SK-N-SH (cell line): ENCODE measurements at regions not wholly inside any gene's neighbourhood (a gene's known extent, or its start where the extent isn't known, plus 50 kb on each side); places are given as distances from the start of the nearest gene placed in this dataset.

Source experiments
- CTCF ChIA-PET: fragments of 300-600, 350-600 bp; formaldehyde crosslinking; extraction: SDS; loops from one replicate; lab custom pipeline; 2021; lab: Yijun Ruan, JAX
- POLR2A ChIA-PET: fragments of 350-600 bp; sonication (Branson Sonifier 250); formaldehyde crosslinking; extraction: SDS; loops from one replicate; lab custom pipeline; 2020; ENCODE audit warnings: antibody characterized with exemption, inconsistent platforms; lab: Yijun Ruan, JAX
- DNase-seq: peaks from one replicate; pipeline ENCODE4 v3.0.0; 2012
- H2AFZ ChIP-seq: fragments of 200-600 bp; sonication (generic); 2 replicates; pipeline ENCODE4 v1.8.1; 2016; ENCODE audit warnings: antibody characterized with exemption, mild to moderate bottlenecking, low read depth
- H3F3A ChIP-seq: fragments of 200-600 bp; sonication (generic); replicated peaks from 2 replicates; pipeline ENCODE3; 2016; ENCODE audit warnings: antibody characterized with exemption, mild to moderate bottlenecking; ENCODE audit not compliant: insufficient read depth
- H3K27ac ChIP-seq, 2 experiments: fragments of 200-500 bp in 1 of 2; fragments of 200-600 bp in 1 of 2; sonication (Bioruptor generic) in 1 of 2; sonication (generic), shearing (Covaris generic) in 1 of 2; 2 replicates each; pipeline versions ENCODE4 v1.5.1 to v1.6.1; 2014 to 2016; ENCODE audit warnings: low read depth in 2 of 2, inconsistent platforms in 1 of 2, low read length in 1 of 2, mild to moderate bottlenecking in 1 of 2, mixed read lengths in 1 of 2
- H3K27me3 ChIP-seq: fragments of 200-600 bp; sonication (generic), shearing (Covaris generic); 2 replicates; pipeline ENCODE4 v1.6.1; 2016; ENCODE audit warnings: mixed run types; ENCODE audit not compliant: insufficient read depth
- H3K36me3 ChIP-seq, 2 experiments: fragments of 200-500 bp in 1 of 2; fragments of 200-600 bp in 1 of 2; sonication (Bioruptor generic) in 1 of 2; sonication (generic) in 1 of 2; replicated peaks in 1 of 2; 2 replicates each; pipeline versions ENCODE3 to v1.5.1; 2014 to 2016; ENCODE audit warnings: low read length in 1 of 2, mild to moderate bottlenecking in 1 of 2; ENCODE audit not compliant: insufficient read depth in 2 of 2, control insufficient read depth in 1 of 2
- H3K4me1 ChIP-seq, 2 experiments: fragments of 200-500 bp in 1 of 2; fragments of 200-600 bp in 1 of 2; sonication (Bioruptor generic) in 1 of 2; sonication (generic), shearing (Covaris generic) in 1 of 2; 2 replicates each; pipeline versions ENCODE4 v1.5.1 to v1.6.1; 2014 to 2016; ENCODE audit warnings: low read depth in 1 of 2, low read length in 1 of 2, mixed run types in 1 of 2; ENCODE audit not compliant: insufficient read depth in 2 of 2, control insufficient read depth in 1 of 2
- H3K4me2 ChIP-seq: fragments of 200-600 bp; sonication (generic), shearing (Covaris generic); 2 replicates; pipeline ENCODE4 v1.6.1; 2017; ENCODE audit warnings: mixed run types
- H3K4me3 ChIP-seq, 2 experiments: fragments of 200-500 bp in 1 of 2; fragments of 200-600 bp in 1 of 2; sonication (Bioruptor generic) in 1 of 2; sonication (generic), shearing (Covaris generic) in 1 of 2; 2 replicates each; pipeline versions ENCODE4 v1.5.1 to v1.8.1; 2014 to 2016; ENCODE audit warnings: low read depth in 2 of 2, inconsistent platforms in 1 of 2, low read length in 1 of 2, mild to moderate bottlenecking in 1 of 2, mixed read lengths in 1 of 2, moderate library complexity in 1 of 2
- H3K79me2 ChIP-seq: fragments of 200-600 bp; sonication (generic); 2 replicates; pipeline ENCODE4 v1.8.1; 2017; ENCODE audit warnings: mild to moderate bottlenecking; ENCODE audit not compliant: insufficient read depth
- H3K9ac ChIP-seq: fragments of 200-600 bp; sonication (generic); 2 replicates; pipeline ENCODE4 v1.6.1; 2017; ENCODE audit warnings: mixed run types
- H3K9me2 ChIP-seq: fragments of 200-600 bp; sonication (generic); 2 replicates; pipeline ENCODE4 v1.6.1; 2017; ENCODE audit warnings: mixed run types
- H3K9me3 ChIP-seq: fragments of 200-600 bp; sonication (generic); 2 replicates; pipeline ENCODE4 v1.6.1; 2017; ENCODE audit warnings: mixed run types, mild to moderate bottlenecking, moderate library complexity
- H4K20me1 ChIP-seq: fragments of 200-600 bp; sonication (generic); 2 replicates; pipeline ENCODE4 v1.6.1; 2017; ENCODE audit warnings: mild to moderate bottlenecking, mixed run types; ENCODE audit not compliant: insufficient read depth
- CHD2 ChIP-seq: fragments of 150-350 bp; IDR thresholded peaks from 2 replicates; pipeline ENCODE4 v1.6.1; 2018; ENCODE audit warnings: low read length; ENCODE audit not compliant: partially characterized antibody
- ELF1 ChIP-seq: IDR thresholded peaks from 2 replicates; pipeline ENCODE4 v1.4.0; 2012
- EZH2phosphoT487 ChIP-seq: fragments of 200-600 bp; sonication (generic); IDR thresholded peaks from 2 replicates; pipeline ENCODE4 v1.6.1; 2017; ENCODE audit warnings: low read depth, mixed run types, mild to moderate bottlenecking, antibody characterized with exemption, moderate library complexity, borderline replicate concordance
- FOXJ3 ChIP-seq: sonication (generic); formaldehyde crosslinking; IDR thresholded peaks from 2 replicates; pipeline ENCODE4 v1.5.1; 2020; ENCODE audit warnings: mild to moderate bottlenecking, missing genetic modification reagents
- GABPA ChIP-seq: IDR thresholded peaks from 2 replicates; pipeline ENCODE4 v1.4.0; 2012; ENCODE audit warnings: low read depth, mild to moderate bottlenecking
- GATA2 ChIP-seq: sonication (generic); formaldehyde crosslinking; IDR thresholded peaks from 2 replicates; pipeline ENCODE4 v1.5.0; 2020; ENCODE audit warnings: mild to moderate bottlenecking, missing genetic modification reagents
- JUND ChIP-seq: IDR thresholded peaks from 2 replicates; pipeline ENCODE4 v1.4.0; 2012
- NFIC ChIP-seq: IDR thresholded peaks from 2 replicates; pipeline ENCODE4 v1.4.0; 2012; ENCODE audit warnings: borderline replicate concordance
- RAD21 ChIP-seq: IDR thresholded peaks from 2 replicates; pipeline ENCODE4 v1.6.1; 2012; ENCODE audit warnings: mild to moderate bottlenecking, low read length
- RCOR1 ChIP-seq: fragments of 150-350 bp; IDR thresholded peaks from 2 replicates; pipeline ENCODE4 v1.6.1; 2017; ENCODE audit warnings: antibody characterized with exemption, low read length
- RXRA ChIP-seq: IDR thresholded peaks from 2 replicates; pipeline ENCODE4 v1.4.0; 2012; ENCODE audit warnings: low read depth, mild to moderate bottlenecking, borderline replicate concordance
- SMC3 ChIP-seq: IDR thresholded peaks from 2 replicates; pipeline ENCODE4 v1.6.1; 2012; ENCODE audit warnings: low read depth, low read length, improper control_type of control experiment
- WGBS: methylation state at CpG from one replicate; pipeline ENCODE4 v1.1.6; 2017; ENCODE audit warnings: low lambda C conversion rate; 5-methylcytosine and 5-hydroxymethylcytosine counted together
- TF ChIP-seq, protein P1 (sequence below): IDR thresholded peaks from 2 replicates; pipeline ENCODE4 v1.4.0; 2012; ENCODE audit warnings: low read depth, borderline replicate concordance
- TF ChIP-seq, protein P2 (sequence below): IDR thresholded peaks from 2 replicates; pipeline ENCODE4; 2012
- TF ChIP-seq, protein P3 (sequence below): IDR thresholded peaks from 2 replicates; pipeline ENCODE4 v1.4.0; 2012; ENCODE audit warnings: low read depth, borderline replicate concordance

DNA sequence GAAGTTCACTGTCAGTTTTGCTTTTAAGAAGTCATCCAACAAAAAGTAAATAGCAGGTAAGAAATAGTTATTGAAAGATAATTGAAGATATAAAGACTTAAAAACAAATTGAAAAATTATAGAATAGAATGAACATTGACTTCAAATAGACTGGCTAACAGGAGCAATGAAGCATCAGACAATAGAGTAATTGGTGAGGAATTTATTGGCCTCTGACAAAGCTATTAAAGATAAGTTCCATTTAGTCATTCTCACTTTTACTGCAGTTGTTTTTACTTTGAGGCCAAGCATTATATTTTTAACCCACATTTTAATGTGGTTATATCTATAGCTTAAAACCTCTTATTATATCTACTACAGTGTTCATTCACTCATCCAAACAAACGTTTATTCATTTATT is 228.8 kb upstream of the ADGRL2 start:
- Histone ChIP-seq H3K27me3 (no peaks in the 10 kb centered on the region), H3K9ac (no peak overlapping the region), H3K27ac (no peak overlapping the region), H3K4me3 (no peak overlapping the region), H3K4me1 (peaks cover 0 to 7% of the 10 kb centered on the region in 2 experiments; a peak in 2 of 4 replicates), H4K20me1 (no peaks in the 10 kb centered on the region), H3K36me3 (no peaks in the 10 kb centered on the region), H3F3A (no peaks in the 10 kb centered on the region), H3K9me3 (no peaks in the 10 kb centered on the region), H3K79me2 (no peaks in the 10 kb centered on the region), H3K4me2 (no peak overlapping the region), H3K9me2 (no peaks in the 10 kb centered on the region), H2AFZ (no peak overlapping the region)
- TF ChIP-seq NFIC (no peak), CHD2 (no peak), GABPA (no peak), EZH2phosphoT487 (no peak)
- TF ChIP-seq, protein P1, sequence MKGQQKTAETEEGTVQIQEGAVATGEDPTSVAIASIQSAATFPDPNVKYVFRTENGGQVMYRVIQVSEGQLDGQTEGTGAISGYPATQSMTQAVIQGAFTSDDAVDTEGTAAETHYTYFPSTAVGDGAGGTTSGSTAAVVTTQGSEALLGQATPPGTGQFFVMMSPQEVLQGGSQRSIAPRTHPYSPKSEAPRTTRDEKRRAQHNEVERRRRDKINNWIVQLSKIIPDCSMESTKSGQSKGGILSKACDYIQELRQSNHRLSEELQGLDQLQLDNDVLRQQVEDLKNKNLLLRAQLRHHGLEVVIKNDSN: no peak
- ChIA-PET CTCF (interaction anchor here (0.9 to 1.0 kb wide), 2 partner anchors 10 to 22 kb away, joined by 3 to 4 read pairs; no protein-coding TSS in a partner anchor), POLR2A (no interaction called here)
- WGBS: 53% methylated on average over 1 of the region's 1 CpG
- no peak for DNase-seq

DNA sequence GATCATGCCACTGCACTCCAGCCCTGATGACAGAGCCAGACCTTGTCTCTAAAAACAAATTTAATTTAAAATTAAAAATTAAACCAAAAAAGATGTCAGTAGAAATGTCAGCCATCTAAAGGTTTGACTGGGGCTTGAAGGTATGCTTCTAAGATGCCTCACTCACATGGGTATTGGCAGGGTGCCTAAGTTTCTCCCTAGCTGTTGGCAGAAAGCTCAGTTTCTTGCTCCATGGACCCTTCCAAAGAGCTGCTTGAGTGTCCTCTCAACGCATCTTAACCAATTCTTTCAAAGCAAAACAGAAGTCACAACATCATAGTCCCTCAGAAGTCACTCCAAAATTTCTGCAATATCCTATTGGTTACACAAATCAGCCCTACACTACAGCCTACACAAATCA is 231.0 kb upstream of the ADGRL2 start:
- Histone ChIP-seq H3K9me3 (no peaks in the 10 kb centered on the region), H3K9ac (no peak overlapping the region), H3K27me3 (no peaks in the 10 kb centered on the region), H2AFZ (no peak overlapping the region), H3K36me3 (no peaks in the 10 kb centered on the region), H4K20me1 (no peaks in the 10 kb centered on the region), H3K27ac (no peak overlapping the region), H3K4me3 (no peak overlapping the region), H3K79me2 (no peaks in the 10 kb centered on the region), H3K9me2 (no peaks in the 10 kb centered on the region), H3K4me2 (no peak overlapping the region), H3F3A (no peaks in the 10 kb centered on the region), H3K4me1 (peaks cover 0 to 7% of the 10 kb centered on the region in 2 experiments; a peak in 1 of 4 replicates)
- ChIA-PET CTCF (no interaction called here), POLR2A (no interaction called here)
- whole genome bisulfite sequencing: 100% methylated on average over 1 of the region's 1 CpG
- TF ChIP-seq, protein P2, sequence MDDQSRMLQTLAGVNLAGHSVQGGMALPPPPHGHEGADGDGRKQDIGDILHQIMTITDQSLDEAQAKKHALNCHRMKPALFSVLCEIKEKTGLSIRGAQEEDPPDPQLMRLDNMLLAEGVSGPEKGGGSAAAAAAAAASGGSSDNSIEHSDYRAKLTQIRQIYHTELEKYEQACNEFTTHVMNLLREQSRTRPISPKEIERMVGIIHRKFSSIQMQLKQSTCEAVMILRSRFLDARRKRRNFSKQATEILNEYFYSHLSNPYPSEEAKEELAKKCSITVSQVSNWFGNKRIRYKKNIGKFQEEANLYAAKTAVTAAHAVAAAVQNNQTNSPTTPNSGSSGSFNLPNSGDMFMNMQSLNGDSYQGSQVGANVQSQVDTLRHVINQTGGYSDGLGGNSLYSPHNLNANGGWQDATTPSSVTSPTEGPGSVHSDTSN: no peak
- TF ChIP-seq ELF1: no peak
- TF ChIP-seq GATA2 (CRISPR knock-in tag): no peak
- TF ChIP-seq SMC3: no peak
- no peak for TF ChIP-seq RAD21
- TF ChIP-seq RCOR1: no peak
- TF ChIP-seq, protein P1: no peak
- no peak for TF ChIP-seq JUND
- no peak for TF ChIP-seq FOXJ3 (CRISPR knock-in tag)
- TF ChIP-seq, protein P3, sequence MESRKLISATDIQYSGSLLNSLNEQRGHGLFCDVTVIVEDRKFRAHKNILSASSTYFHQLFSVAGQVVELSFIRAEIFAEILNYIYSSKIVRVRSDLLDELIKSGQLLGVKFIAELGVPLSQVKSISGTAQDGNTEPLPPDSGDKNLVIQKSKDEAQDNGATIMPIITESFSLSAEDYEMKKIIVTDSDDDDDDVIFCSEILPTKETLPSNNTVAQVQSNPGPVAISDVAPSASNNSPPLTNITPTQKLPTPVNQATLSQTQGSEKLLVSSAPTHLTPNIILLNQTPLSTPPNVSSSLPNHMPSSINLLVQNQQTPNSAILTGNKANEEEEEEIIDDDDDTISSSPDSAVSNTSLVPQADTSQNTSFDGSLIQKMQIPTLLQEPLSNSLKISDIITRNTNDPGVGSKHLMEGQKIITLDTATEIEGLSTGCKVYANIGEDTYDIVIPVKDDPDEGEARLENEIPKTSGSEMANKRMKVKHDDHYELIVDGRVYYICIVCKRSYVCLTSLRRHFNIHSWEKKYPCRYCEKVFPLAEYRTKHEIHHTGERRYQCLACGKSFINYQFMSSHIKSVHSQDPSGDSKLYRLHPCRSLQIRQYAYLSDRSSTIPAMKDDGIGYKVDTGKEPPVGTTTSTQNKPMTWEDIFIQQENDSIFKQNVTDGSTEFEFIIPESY: no peak
- TF ChIP-seq RXRA: no peak
- DNase-seq: no peak
